ENCODE measurements at regions not wholly inside any gene's neighbourhood (a gene's known extent, or its start where the extent isn't known, plus 50 kb on each side); places are given as distances from the start of the nearest gene placed in this dataset.

DNA sequence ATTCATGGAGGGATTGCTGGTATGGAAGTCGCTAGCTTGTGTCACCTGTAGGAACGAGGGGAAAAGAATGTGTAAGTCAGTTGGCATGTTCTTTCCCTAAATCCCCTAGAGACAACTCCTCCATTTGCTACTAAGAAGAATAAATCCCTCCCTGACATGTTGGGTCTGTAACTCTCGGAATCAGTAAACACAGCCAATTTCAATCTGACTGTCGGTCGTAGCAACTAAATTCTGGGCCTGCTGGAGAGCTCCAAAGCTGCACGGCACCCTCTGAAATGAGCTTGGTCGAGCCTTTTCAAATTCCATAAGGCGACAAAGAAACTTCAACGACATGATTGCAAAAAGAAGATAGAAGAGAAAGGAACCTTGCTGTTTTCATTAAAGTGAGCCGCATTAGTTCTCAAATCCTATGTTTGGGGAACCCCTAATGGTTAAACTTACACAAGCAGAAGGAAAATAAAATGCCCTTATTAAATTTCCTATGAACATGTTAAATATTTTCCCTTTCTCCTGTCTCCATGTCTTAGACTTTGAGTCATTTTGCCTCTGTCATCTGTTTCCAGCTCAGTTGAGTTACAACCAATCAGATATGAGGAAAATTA lies 735.8 kb upstream of the WWC1 start:
- Mint-ChIP-seq H3K27ac (no peak overlapping the region), H3K9me3 (peaks cover 5 to 6% of the 10 kb centered on the region in 2 donors), H3K4me3 (no peak overlapping the region), H3K27me3 (ENCODE audit: low read depth in 2 of 2) (no peaks in the 10 kb centered on the region), H3K4me1 (no peaks in the 10 kb centered on the region), H3K36me3 (no peaks in the 10 kb centered on the region)
- Histone ChIP-seq H3K9me3 (ENCODE audit: control insufficient read depth, insufficient read depth, low read length) (no peaks in the 10 kb centered on the region), H3K27ac (ENCODE audit: low read length) (no peak overlapping the region), H3K27me3 (ENCODE audit: control insufficient read depth, insufficient read depth, low read length) (no peaks in the 10 kb centered on the region), H3K36me3 (ENCODE audit: control insufficient read depth, insufficient read depth, low read length) (no peaks in the 10 kb centered on the region), H3K4me3 (ENCODE audit: low read length) (no peak overlapping the region), H3K4me1 (ENCODE audit: control insufficient read depth, insufficient read depth, low read length) (no peaks in the 10 kb centered on the region)
- WGBS (ENCODE audit: insufficient coverage), result 83% methylated on average over 7 of the region's 10 CpGs
- TF ChIP-seq, protein P1, sequence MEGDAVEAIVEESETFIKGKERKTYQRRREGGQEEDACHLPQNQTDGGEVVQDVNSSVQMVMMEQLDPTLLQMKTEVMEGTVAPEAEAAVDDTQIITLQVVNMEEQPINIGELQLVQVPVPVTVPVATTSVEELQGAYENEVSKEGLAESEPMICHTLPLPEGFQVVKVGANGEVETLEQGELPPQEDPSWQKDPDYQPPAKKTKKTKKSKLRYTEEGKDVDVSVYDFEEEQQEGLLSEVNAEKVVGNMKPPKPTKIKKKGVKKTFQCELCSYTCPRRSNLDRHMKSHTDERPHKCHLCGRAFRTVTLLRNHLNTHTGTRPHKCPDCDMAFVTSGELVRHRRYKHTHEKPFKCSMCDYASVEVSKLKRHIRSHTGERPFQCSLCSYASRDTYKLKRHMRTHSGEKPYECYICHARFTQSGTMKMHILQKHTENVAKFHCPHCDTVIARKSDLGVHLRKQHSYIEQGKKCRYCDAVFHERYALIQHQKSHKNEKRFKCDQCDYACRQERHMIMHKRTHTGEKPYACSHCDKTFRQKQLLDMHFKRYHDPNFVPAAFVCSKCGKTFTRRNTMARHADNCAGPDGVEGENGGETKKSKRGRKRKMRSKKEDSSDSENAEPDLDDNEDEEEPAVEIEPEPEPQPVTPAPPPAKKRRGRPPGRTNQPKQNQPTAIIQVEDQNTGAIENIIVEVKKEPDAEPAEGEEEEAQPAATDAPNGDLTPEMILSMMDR (IDR thresholded peaks at IDR 0.05), result no peak
- no peak for ATAC-seq
- DNase-seq, result no peak
- intact Hi-C loops (cut with micrococcal nuclease), result no loop called here

DNA sequence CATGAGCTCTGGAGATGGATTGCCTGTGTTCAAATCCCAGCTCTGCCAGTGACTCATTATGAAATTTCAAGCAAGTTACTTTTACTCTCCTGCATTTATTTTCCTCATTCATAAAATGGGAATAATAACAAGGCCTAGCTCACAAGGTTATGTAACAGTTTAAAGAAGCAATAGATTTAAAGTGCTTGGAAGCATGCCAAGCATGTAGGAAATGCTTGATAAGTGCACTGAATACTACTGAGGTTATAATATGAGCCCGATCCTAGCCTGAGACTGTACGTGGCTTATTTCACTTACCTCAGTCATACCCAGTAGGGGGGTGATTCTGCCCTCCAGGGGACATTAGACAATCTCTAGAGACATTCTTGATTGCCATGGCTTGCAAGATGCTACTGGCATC lies 734.1 kb upstream of the WWC1 start:
- Histone ChIP-seq H3K27me3 (ENCODE audit: control insufficient read depth, insufficient read depth, low read length) (no peaks in the 10 kb centered on the region), H3K4me1 (ENCODE audit: control insufficient read depth, insufficient read depth, low read length) (no peaks in the 10 kb centered on the region), H3K9me3 (ENCODE audit: control insufficient read depth, insufficient read depth, low read length) (no peaks in the 10 kb centered on the region), H3K27ac (ENCODE audit: low read length) (no peak overlapping the region), H3K36me3 (ENCODE audit: control insufficient read depth, insufficient read depth, low read length) (no peaks in the 10 kb centered on the region), H3K4me3 (ENCODE audit: low read length) (no peak overlapping the region)
- peaks cover 6 to 7% of the 10 kb centered on the region in 2 donors for H3K9me3 Mint-ChIP-seq
- TF ChIP-seq, protein P1 (IDR thresholded peaks at IDR 0.05), result no peak
- H3K4me3 Mint-ChIP-seq, result no peak overlapping the region
- ATAC-seq (no peak), DNase-seq (no peak)
- no peaks in the 10 kb centered on the region for H3K27me3 Mint-ChIP-seq (ENCODE audit: low read depth in 2 of 2)
- no peaks in the 10 kb centered on the region for H3K4me1 Mint-ChIP-seq
- 26% methylated on average over 2 of the region's 2 CpGs for WGBS (ENCODE audit: insufficient coverage)
- no peaks in the 10 kb centered on the region for H3K36me3 Mint-ChIP-seq
- no peak overlapping the region for H3K27ac Mint-ChIP-seq
- intact Hi-C loops (cut with micrococcal nuclease), result no loop called here

DNA sequence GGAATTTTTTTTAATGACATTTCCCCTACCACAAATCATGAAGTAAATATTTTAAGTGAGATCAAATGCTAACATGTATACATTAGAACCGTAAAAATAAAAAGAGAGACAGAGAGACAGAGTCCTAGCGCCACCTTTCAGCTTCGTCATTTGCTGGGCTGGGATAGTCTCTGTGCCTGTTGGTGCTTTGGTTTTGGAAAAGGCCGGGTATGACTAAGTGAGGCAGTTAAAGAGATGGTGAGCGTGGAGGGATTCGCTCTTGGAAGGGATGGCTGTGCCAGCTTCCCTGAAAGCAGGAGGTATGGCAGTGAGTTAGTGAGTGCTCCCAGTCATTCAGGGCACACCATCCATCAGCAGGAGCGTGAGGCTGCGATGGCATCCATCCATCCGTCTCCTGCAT lies 729.6 kb upstream of the WWC1 start:
- Histone ChIP-seq H3K4me3 (ENCODE audit: low read length) (no peak overlapping the region), H3K4me1 (ENCODE audit: control insufficient read depth, insufficient read depth, low read length) (no peaks in the 10 kb centered on the region), H3K27me3 (ENCODE audit: control insufficient read depth, insufficient read depth, low read length) (no peaks in the 10 kb centered on the region), H3K9me3 (ENCODE audit: control insufficient read depth, insufficient read depth, low read length) (no peaks in the 10 kb centered on the region), H3K27ac (ENCODE audit: low read length) (no peak overlapping the region), H3K36me3 (ENCODE audit: control insufficient read depth, insufficient read depth, low read length) (no peaks in the 10 kb centered on the region)
- H3K4me1 Mint-ChIP-seq, result no peaks in the 10 kb centered on the region
- H3K27ac Mint-ChIP-seq, result no peak overlapping the region
- ATAC-seq (no peak), DNase-seq (no peak)
- no peak overlapping the region for H3K4me3 Mint-ChIP-seq
- 83% methylated on average over 9 of the region's 9 CpGs for WGBS (ENCODE audit: insufficient coverage)
- H3K27me3 Mint-ChIP-seq (ENCODE audit: low read depth in 2 of 2), result no peaks in the 10 kb centered on the region
- intact Hi-C loops (cut with micrococcal nuclease), result no loop called here
- TF ChIP-seq, protein P1 (IDR thresholded peaks at IDR 0.05), result no peak
- peaks cover 5 to 11% of the 10 kb centered on the region in 2 donors for H3K9me3 Mint-ChIP-seq
- no peaks in the 10 kb centered on the region for H3K36me3 Mint-ChIP-seq

DNA sequence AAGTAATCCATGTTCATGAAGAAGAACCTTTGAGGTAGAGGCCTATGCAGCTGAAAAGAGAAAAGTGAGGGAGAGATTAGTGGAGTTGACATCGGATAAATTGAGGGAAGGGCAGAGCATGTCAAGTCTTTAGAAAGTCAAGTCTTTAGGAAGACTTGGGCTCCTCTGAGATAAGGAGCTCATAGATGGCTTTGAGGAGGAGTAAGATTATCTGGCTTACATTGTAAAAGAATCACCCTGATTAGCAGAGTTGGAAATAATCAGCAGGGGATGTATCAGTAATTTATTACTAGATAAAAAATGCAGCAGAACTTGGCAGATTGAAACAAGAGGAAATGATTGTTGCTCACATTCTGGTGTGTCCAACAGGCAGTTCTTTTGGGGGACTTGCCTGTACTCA lies 727.2 kb upstream of the WWC1 start:
- H3K27ac Mint-ChIP-seq, result no peak overlapping the region
- DNase-seq (no peak), ATAC-seq (no peak)
- Histone ChIP-seq H3K27ac (ENCODE audit: low read length) (no peak overlapping the region), H3K27me3 (ENCODE audit: control insufficient read depth, insufficient read depth, low read length) (no peaks in the 10 kb centered on the region), H3K4me3 (ENCODE audit: low read length) (no peak overlapping the region), H3K9me3 (ENCODE audit: control insufficient read depth, insufficient read depth, low read length) (no peaks in the 10 kb centered on the region), H3K4me1 (ENCODE audit: control insufficient read depth, insufficient read depth, low read length) (no peaks in the 10 kb centered on the region), H3K36me3 (ENCODE audit: control insufficient read depth, insufficient read depth, low read length) (no peaks in the 10 kb centered on the region)
- TF ChIP-seq, protein P1 (IDR thresholded peaks at IDR 0.05), result no peak
- no peaks in the 10 kb centered on the region for H3K27me3 Mint-ChIP-seq (ENCODE audit: low read depth in 2 of 2)
- intact Hi-C loops (cut with micrococcal nuclease), result no loop called here
- H3K36me3 Mint-ChIP-seq, result no peaks in the 10 kb centered on the region
- WGBS (ENCODE audit: insufficient coverage), result 92% methylated on average over 1 of the region's 1 CpG
- H3K4me3 Mint-ChIP-seq, result no peak overlapping the region
- no peaks in the 10 kb centered on the region for H3K4me1 Mint-ChIP-seq
- peaks cover 3 to 13% of the 10 kb centered on the region in 2 donors for H3K9me3 Mint-ChIP-seq

All from natural killer cell (primary cell).